GM12891 (cell line): ENCODE measurements at regions not wholly inside any gene's neighbourhood (a gene's known extent, or its start where the extent isn't known, plus 50 kb on each side); places are given as distances from the start of the nearest gene placed in this dataset.
"Not testable (repeated sequence)": the region's sequence is repeated elsewhere in the genome, so short reads cannot be mapped to it uniquely, and the experiment has no call there.

ENCODE experiments used
- POLR2A ChIP-seq: IDR thresholded peaks from 2 replicates; pipeline ENCODE4 v1.6.1; 2011; ENCODE audit warnings: low read depth, low read length, control low read depth
- POLR2AphosphoS5 ChIP-seq: IDR thresholded peaks from 2 replicates; pipeline ENCODE4 v1.6.1; 2011; ENCODE audit warnings: low read depth, low read length, control low read depth
- TAF1 ChIP-seq: IDR thresholded peaks from 2 replicates; pipeline ENCODE4 v1.6.1; 2011; ENCODE audit warnings: low read depth, low read length, control low read depth

DNA sequence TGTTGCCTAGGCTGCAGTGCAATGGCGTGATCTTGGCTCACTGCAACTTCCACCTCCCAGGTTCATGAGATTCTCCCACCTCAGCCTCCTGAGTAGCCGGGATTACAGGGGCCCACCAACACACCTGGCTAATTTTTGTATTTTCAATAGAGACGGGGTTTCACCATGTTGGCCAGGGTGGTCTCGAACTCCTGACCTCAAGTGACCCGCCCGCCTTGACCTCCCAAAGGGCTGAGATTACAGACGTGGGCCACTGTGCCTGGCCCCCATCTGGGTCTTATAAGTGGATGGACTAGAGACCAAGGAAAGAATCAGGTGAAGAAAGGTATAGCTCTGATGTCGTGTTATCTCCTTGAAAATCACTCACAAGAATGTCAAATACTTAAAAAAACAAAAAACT, 92.3 kb downstream of the RPL27A start:
- TF ChIP-seq POLR2AphosphoS5, TAF1, POLR2A: not testable (repeated sequence)
